ENCODE measurements at regions not wholly inside any gene's neighbourhood (a gene's known extent, or its start where the extent isn't known, plus 50 kb on each side); places are given as distances from the start of the nearest gene placed in this dataset.

DNA sequence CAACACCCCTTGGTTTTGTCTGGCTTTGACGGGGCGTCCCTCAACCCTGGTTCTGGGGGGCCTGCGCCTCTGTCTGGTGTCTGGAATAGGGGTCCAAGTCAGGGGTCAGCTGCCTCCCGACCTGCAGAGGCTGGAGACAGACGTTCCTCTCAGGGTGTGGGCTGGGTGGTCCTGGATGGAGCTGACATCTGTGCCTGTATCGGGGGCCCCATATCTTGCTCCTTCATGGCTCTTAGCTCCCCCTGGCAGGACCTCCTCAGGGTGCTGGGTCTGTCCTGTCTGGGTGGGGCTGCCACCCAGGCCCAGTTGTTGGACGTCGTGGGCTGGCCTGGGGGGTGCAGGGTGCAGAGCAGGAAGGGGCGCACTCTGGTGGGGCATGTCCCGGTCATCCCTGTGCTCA is 374.8 kb downstream of the TMEM121 start:
- TF ChIP-seq, protein P1, sequence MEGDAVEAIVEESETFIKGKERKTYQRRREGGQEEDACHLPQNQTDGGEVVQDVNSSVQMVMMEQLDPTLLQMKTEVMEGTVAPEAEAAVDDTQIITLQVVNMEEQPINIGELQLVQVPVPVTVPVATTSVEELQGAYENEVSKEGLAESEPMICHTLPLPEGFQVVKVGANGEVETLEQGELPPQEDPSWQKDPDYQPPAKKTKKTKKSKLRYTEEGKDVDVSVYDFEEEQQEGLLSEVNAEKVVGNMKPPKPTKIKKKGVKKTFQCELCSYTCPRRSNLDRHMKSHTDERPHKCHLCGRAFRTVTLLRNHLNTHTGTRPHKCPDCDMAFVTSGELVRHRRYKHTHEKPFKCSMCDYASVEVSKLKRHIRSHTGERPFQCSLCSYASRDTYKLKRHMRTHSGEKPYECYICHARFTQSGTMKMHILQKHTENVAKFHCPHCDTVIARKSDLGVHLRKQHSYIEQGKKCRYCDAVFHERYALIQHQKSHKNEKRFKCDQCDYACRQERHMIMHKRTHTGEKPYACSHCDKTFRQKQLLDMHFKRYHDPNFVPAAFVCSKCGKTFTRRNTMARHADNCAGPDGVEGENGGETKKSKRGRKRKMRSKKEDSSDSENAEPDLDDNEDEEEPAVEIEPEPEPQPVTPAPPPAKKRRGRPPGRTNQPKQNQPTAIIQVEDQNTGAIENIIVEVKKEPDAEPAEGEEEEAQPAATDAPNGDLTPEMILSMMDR (IDR thresholded peaks at IDR 0.05), result no peak
- TF ChIP-seq POLR2A (IDR thresholded peaks at IDR 0.05), result no peak

Data from body of pancreas (tissue), 4 donors.